GM12864 (cell line): ENCODE measurements at regions not wholly inside any gene's neighbourhood (a gene's known extent, or its start where the extent isn't known, plus 50 kb on each side); places are given as distances from the start of the nearest gene placed in this dataset.

Source experiments
- DNase-seq: peaks from one replicate; pipeline ENCODE4 v3.0.0-alpha.2; 2011; ENCODE audit warnings: low read depth
- H3K4me3 ChIP-seq: 2 replicates; pipeline ENCODE4 v1.5.1; 2011; ENCODE audit warnings: mild to moderate bottlenecking, low read depth, low read length, control low read depth
- TF ChIP-seq, protein P1 (sequence below): IDR thresholded peaks from 2 replicates; pipeline ENCODE4 v1.5.1; 2011; ENCODE audit warnings: low read depth, mild to moderate bottlenecking, moderate library complexity, low read length, control low read depth, inconsistent platforms; ENCODE audit errors: missing control alignments

DNA sequence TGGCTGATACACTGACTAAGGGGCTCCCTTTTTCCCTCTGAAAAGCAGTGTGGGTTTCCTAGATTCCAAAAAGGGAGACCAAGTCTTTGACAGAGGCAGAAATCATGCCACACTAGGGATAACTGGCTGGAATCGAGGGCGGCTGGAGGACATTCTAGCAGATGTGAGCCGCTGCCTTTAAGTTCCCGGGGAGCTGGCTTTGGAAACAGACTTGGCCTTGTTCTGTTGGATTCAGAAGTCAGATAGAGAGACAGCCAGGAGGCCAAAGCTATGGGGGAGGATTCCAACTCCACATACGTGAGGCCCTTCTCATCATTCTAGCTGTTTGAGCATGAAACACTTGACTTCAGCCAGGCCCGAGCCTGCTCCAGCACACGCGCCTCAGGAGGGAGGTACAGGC lies 109.9 kb upstream of the FOXC1 start:
- no peak for DNase-seq
- H3K4me3 ChIP-seq: no peak overlapping the region
- TF ChIP-seq, protein P1, sequence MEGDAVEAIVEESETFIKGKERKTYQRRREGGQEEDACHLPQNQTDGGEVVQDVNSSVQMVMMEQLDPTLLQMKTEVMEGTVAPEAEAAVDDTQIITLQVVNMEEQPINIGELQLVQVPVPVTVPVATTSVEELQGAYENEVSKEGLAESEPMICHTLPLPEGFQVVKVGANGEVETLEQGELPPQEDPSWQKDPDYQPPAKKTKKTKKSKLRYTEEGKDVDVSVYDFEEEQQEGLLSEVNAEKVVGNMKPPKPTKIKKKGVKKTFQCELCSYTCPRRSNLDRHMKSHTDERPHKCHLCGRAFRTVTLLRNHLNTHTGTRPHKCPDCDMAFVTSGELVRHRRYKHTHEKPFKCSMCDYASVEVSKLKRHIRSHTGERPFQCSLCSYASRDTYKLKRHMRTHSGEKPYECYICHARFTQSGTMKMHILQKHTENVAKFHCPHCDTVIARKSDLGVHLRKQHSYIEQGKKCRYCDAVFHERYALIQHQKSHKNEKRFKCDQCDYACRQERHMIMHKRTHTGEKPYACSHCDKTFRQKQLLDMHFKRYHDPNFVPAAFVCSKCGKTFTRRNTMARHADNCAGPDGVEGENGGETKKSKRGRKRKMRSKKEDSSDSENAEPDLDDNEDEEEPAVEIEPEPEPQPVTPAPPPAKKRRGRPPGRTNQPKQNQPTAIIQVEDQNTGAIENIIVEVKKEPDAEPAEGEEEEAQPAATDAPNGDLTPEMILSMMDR: no peak

DNA sequence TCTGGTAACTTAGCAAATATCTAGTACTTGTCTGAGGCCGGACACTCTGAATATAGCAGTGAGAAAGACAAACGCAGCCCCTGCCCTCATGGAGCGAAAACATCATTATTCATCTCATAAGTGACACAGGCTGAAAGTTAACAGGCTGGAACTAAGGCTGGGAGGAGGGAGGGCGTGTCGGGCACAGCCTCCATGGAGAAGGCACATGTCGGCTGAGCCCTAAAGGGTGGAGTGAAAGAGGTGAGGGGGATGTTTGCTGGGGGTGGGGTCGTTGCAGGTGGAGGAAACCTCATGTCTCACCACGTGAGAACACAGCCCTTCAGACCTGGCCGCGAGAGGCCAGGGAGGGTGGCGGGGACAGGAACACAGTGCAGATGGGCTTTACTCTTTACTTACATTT lies 108.8 kb upstream of the FOXC1 start:
- DNase-seq: no peak
- H3K4me3 ChIP-seq: no peak overlapping the region
- TF ChIP-seq, protein P1: no peak

DNA sequence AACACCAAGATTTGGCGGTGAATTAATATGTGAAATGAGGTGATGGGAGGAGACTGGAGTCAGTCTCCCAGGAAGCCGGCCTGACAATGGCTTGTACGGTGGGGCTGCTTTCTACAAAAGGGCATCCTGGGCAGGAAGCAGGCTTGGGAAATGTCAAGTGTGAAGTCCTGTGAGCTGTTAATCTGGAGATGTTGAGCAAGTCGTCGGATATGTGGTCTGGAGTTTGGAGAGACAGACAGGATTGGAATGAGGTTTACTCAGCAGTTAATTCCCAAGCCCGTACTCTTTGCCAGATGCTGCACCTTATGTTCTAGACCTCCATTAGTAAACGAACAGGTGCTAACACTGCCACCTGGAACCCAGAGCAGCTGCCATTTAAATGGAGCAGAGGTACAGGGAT lies 107.7 kb upstream of the FOXC1 start:
- TF ChIP-seq, protein P1: no peak
- H3K4me3 ChIP-seq: no peak overlapping the region
- DNase-seq: no peak

DNA sequence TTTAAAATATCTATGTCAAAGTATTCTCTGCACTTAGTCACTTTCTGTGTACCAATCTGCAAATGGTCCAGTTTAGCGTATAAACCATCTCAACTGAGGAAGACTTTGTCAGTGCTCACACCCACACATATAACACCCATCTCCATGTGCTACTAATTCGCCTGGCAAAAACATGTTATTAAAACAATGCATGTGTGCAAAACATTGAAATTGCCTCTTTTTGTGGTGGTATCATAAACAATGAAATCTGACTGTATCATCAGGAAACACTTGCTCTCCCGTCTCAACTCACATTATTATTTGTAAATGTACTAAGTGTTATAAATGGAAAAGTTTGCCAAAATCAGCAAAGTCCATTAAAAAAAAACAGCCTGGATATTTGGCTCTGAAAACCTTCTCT lies 105.9 kb upstream of the FOXC1 start:
- no peak overlapping the region for H3K4me3 ChIP-seq
- TF ChIP-seq, protein P1: no peak
- DNase-seq: no peak

DNA sequence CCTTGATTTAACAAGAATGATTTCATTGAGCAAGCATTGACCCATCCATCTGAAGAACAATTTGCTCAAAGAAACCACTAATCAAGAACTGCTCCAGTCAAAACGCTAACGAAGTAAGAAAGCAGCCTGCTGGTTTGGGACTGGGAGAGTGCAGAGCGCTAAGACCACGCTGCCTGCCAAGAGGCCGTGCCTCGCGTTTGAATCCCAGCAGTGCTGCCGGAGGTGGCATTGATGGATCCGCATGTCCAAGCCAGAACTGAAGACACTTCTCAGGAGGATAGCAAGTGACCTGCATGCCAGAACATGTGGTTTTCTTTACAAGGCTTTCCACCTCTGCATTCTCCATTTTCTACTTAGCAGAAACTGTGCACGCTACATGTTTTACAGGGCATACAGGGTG lies 105.2 kb upstream of the FOXC1 start:
- H3K4me3 ChIP-seq: no peak overlapping the region
- DNase-seq: no peak
- TF ChIP-seq, protein P1: no peak

DNA sequence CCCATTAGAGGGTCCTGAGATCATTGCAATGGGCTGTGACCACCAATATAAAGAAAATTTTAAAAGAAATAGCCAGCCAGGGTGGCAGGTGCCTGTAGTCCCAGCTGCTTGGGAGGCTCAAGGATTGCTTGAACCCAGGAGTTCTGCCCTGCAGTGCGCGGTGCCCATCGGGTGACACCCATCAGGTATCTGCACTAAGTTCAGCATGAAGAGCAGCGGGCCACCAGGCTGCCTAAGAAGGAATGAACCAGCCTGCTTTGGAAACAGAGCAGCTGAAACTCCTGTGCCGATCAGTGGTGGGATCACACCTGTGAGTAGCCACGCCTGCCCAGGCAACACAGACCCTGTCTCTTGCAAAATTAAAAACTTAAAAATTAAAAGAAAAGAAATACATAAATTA lies 102.5 kb upstream of the FOXC1 start:
- H3K4me3 ChIP-seq: no peak overlapping the region
- TF ChIP-seq, protein P1: no peak
- no peak for DNase-seq

DNA sequence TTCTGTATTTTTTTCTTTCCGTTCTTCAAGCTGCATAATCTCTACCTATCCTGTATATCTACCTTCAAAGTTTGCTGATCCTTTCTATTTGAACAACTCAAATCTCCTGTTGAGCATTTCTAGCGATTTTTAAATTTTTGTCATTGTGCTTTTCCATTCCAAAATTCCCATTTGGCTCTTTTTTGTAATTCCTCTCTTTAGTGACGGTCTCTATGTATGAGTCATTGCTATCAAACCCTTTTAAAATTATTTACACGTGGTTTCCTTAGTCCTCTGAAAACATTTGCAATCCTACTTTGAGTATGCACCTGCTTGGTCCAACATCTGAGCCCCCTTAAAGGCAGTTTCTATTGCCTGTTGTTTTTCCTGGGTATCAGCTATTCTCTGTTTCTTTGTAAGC lies 100.5 kb upstream of the FOXC1 start:
- TF ChIP-seq, protein P1: no peak
- DNase-seq: no peak

More for the DNA sequence above, 100.5 kb upstream of the FOXC1 start:
- H3K4me3 ChIP-seq: no peak overlapping the region
